Type B pancreatic cell (in vitro differentiated cells): ENCODE measurements at regions not wholly inside any gene's neighbourhood (a gene's known extent, or its start where the extent isn't known, plus 50 kb on each side); places are given as distances from the start of the nearest gene placed in this dataset.
A peak's percentile ranks its signal among the peaks of the same experiment; 100 is the strongest.

Experiments used
- DNase-seq: peaks from one replicate; pipeline ENCODE4 v3.0.0; 2021; ENCODE audit warnings: mixed read lengths; ENCODE audit not compliant: unreplicated experiment; ENCODE audit errors: extremely low spot score
- H3K27ac Mint-ChIP-seq: 2 replicates; pipeline ENCODE4 v1.8.0; 2021; ENCODE audit warnings: mild to moderate bottlenecking, mixed read lengths
- H3K27me3 Mint-ChIP-seq: 2 replicates; pipeline ENCODE4 v1.8.0; 2021; ENCODE audit warnings: mixed read lengths
- H3K36me3 Mint-ChIP-seq: 2 replicates; pipeline ENCODE4 v1.8.0; 2021; ENCODE audit warnings: mixed read lengths
- H3K4me1 Mint-ChIP-seq: one replicate; pipeline ENCODE4 v1.8.0; 2021; ENCODE audit warnings: mixed read lengths; ENCODE audit not compliant: unreplicated experiment
- H3K4me3 Mint-ChIP-seq: 2 replicates; pipeline ENCODE4 v1.8.0; 2021; ENCODE audit warnings: mild to moderate bottlenecking, mixed read lengths
- H3K9me3 Mint-ChIP-seq: 2 replicates; pipeline ENCODE4 v1.8.0; 2021; ENCODE audit warnings: mixed read lengths
- CTCF ChIP-seq: fragments of 200-600 bp; sonication (generic); conservative IDR thresholded peaks from 2 replicates; pipeline ENCODE4 v1.5.0; 2021; ENCODE audit warnings: antibody characterized with exemption, mild to moderate bottlenecking

- TF ChIP-seq CTCF: no peak
- H3K36me3 Mint-ChIP-seq: no peaks in the 10 kb centered on the region
- H3K4me1 Mint-ChIP-seq: peaks cover 4% of the 10 kb centered on the region
- no peaks in the 10 kb centered on the region for H3K27me3 Mint-ChIP-seq
- no peaks in the 10 kb centered on the region for H3K9me3 Mint-ChIP-seq
- no peak overlapping the region for H3K4me3 Mint-ChIP-seq
- DNase-seq: no peak
- no peak overlapping the region for H3K27ac Mint-ChIP-seq
Observed at GRCh38 chr13:60765700-60766411, 368.8 kb downstream of the TDRD3 start.

- DNase-seq: no peak
- no peaks in the 10 kb centered on the region for H3K9me3 Mint-ChIP-seq
- no peak overlapping the region for H3K4me3 Mint-ChIP-seq
- H3K36me3 Mint-ChIP-seq: no peaks in the 10 kb centered on the region
- H3K4me1 Mint-ChIP-seq: peaks cover 31% of the 10 kb centered on the region
- TF ChIP-seq CTCF: no peak
- no peak overlapping the region for H3K27ac Mint-ChIP-seq
- H3K27me3 Mint-ChIP-seq: peaks cover 9% of the 10 kb centered on the region
Observed at GRCh38 chr13:60759499-60759898, 362.5 kb downstream of the TDRD3 start.

DNA sequence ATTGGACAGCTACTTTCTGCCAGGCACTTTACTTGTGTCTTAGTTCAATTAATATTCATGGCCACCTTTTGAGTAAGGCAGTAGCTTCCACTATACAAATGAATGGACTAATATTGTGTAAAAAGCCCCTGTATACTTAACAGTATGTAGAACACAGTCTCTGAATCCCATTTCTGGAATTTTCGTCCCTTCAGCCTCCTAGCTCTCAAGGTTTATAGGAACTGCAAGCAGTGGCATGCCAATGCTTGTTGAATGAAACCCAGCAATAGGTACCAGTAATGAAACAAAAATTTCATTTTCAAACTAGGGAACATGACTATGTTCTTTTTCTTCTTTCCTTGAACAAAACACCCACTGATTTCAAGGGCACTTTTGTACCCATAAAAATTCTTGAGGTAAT, 361.6 kb downstream of the TDRD3 start:
- Mint-ChIP-seq H3K4me3 (no peak overlapping the region), H3K27ac (no peak overlapping the region), H3K4me1 (peaks cover 36% of the 10 kb centered on the region), H3K36me3 (no peaks in the 10 kb centered on the region), H3K9me3 (no peaks in the 10 kb centered on the region), H3K27me3 (peaks cover 9% of the 10 kb centered on the region)
- DNase-seq: no peak
- TF ChIP-seq CTCF: no peak

- no peaks in the 10 kb centered on the region for H3K36me3 Mint-ChIP-seq
- no peak overlapping the region for H3K4me3 Mint-ChIP-seq
- no peak overlapping the region for H3K27ac Mint-ChIP-seq
- no peaks in the 10 kb centered on the region for H3K9me3 Mint-ChIP-seq
- peaks cover 36% of the 10 kb centered on the region for H3K4me1 Mint-ChIP-seq
- no peak for TF ChIP-seq CTCF
- peaks cover 9% of the 10 kb centered on the region for H3K27me3 Mint-ChIP-seq
- no peak for DNase-seq
Observed at GRCh38 chr13:60757501-60758215, 360.6 kb downstream of the TDRD3 start.

GRCh38 chr13:60756306-60756705, 359.3 kb downstream of the TDRD3 start:
- no peak for DNase-seq
- TF ChIP-seq CTCF: no peak
- Mint-ChIP-seq H3K4me1 (peaks cover 36% of the 10 kb centered on the region), H3K9me3 (no peaks in the 10 kb centered on the region), H3K27ac (no peak overlapping the region), H3K27me3 (peaks cover 9% of the 10 kb centered on the region), H3K36me3 (no peaks in the 10 kb centered on the region), H3K4me3 (peak overlapping the region; percentile 7)
